GM12864 (cell line): ENCODE measurements at regions not wholly inside any gene's neighbourhood (a gene's known extent, or its start where the extent isn't known, plus 50 kb on each side); places are given as distances from the start of the nearest gene placed in this dataset.
"Not testable (repeated sequence)": the region's sequence is repeated elsewhere in the genome, so short reads cannot be mapped to it uniquely, and the experiment has no call there.

ENCODE experiments used
- DNase-seq: peaks from one replicate; pipeline ENCODE4 v3.0.0-alpha.2; 2011; ENCODE audit warnings: low read depth
- H3K4me3 ChIP-seq: 2 replicates; pipeline ENCODE4 v1.5.1; 2011; ENCODE audit warnings: mild to moderate bottlenecking, low read depth, low read length, control low read depth
- TF ChIP-seq, protein P1 (sequence below): IDR thresholded peaks from 2 replicates; pipeline ENCODE4 v1.5.1; 2011; ENCODE audit warnings: low read depth, mild to moderate bottlenecking, moderate library complexity, low read length, control low read depth, inconsistent platforms; ENCODE audit errors: missing control alignments

- DNase-seq, result peak; percentile 13
- TF ChIP-seq, protein P1, sequence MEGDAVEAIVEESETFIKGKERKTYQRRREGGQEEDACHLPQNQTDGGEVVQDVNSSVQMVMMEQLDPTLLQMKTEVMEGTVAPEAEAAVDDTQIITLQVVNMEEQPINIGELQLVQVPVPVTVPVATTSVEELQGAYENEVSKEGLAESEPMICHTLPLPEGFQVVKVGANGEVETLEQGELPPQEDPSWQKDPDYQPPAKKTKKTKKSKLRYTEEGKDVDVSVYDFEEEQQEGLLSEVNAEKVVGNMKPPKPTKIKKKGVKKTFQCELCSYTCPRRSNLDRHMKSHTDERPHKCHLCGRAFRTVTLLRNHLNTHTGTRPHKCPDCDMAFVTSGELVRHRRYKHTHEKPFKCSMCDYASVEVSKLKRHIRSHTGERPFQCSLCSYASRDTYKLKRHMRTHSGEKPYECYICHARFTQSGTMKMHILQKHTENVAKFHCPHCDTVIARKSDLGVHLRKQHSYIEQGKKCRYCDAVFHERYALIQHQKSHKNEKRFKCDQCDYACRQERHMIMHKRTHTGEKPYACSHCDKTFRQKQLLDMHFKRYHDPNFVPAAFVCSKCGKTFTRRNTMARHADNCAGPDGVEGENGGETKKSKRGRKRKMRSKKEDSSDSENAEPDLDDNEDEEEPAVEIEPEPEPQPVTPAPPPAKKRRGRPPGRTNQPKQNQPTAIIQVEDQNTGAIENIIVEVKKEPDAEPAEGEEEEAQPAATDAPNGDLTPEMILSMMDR, result peak; percentile 78
- H3K4me3 ChIP-seq, result no peak overlapping the region
Observed at GRCh38 chr7:142482891-142483658, 225.2 kb upstream of the PRSS58 start.

- no peak overlapping the region for H3K4me3 ChIP-seq
- TF ChIP-seq, protein P1, result no peak
- no peak for DNase-seq
Observed at GRCh38 chr7:142481548-142481947, 223.7 kb upstream of the PRSS58 start.

DNA sequence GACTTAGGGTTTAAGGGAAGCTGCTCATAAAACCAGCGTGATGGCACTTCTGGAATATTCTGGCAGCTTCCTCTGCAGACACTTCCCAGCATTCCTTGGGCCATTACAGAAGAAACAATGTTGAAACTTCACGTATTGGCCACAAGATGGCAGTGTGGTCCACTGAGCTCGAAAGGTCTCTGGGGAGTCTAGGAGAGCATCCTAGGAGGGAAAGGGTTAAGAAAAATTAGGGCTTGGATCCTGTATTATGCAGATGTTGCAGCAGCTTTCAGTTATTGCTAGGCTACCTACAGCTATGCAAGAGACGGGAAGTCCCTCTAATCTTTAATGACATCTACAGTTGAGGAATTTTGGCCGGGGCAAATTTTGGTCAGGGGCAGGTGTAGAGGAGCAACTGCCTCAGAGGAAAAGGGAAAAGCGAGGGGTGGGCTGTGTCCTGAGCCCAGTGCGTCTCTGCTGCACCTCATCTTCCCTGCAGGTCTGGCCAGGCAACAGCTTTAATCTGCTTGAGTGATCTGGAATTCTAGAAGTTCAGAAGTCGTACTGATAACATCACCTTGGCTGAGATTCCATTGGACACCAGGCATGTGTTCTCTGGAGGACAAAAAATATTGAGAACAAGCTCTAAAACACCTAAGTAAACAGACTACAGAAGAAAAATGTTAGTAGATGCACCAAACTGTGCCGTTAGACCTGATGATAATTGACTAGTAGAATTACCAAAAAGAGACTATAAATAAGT, 220.8 kb upstream of the PRSS58 start:
- no peak for DNase-seq
- TF ChIP-seq, protein P1, result peak; percentile 68
- no peak overlapping the region for H3K4me3 ChIP-seq

DNA sequence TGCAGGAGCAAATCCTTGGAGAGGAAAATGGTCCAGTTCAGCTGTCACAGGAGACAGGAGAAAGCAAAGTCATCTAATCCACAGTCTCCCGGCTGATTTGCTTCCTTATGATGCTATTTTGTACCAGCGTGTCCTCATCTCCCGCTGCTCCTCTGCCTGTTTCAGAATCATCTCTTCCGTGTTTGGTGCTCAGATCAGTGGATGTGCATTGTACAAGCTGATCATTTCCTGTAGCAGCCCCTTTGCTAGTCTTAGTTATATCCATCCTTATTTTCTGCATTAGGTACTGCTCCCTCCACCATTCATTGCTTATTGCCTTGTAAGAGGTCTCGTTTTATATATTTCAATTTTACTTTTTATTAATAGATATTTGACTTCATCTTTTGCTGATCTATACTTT, 219.9 kb upstream of the PRSS58 start:
- not testable (repeated sequence) for DNase-seq, H3K4me3 ChIP-seq

GRCh38 chr7:142477079-142477651, 219.3 kb upstream of the PRSS58 start:
- DNase-seq, result no peak
- TF ChIP-seq, protein P1, result no peak
- no peak overlapping the region for H3K4me3 ChIP-seq

DNA sequence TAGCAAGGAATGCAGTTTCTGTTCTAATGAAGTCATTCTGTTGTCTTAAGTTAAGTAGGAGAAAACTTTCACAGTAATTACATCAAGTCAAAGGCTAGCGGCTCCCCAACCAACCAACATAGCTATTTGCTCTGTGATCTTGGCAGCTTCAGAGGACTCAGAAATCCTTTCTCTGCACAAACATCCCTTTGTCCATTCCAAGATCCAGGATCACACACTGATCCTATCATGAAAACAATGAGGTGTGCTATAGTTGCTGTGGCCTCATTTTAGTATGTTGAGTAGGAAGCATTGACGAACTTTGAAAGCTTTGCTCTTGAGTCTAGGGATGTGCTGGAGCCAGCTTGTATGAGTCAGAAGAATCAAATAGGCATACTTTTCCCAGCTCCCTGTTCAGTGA, 218.2 kb upstream of the PRSS58 start:
- TF ChIP-seq, protein P1, result no peak
- no peak for DNase-seq
- no peak overlapping the region for H3K4me3 ChIP-seq

GRCh38 chr7:142471820-142472219, 214.0 kb upstream of the PRSS58 start:
- DNase-seq, result no peak
- TF ChIP-seq, protein P1, result no peak
- H3K4me3 ChIP-seq, result no peak overlapping the region
